HFFc6 (cell line): ENCODE measurements at regions not wholly inside any gene's neighbourhood (a gene's known extent, or its start where the extent isn't known, plus 50 kb on each side); places are given as distances from the start of the nearest gene placed in this dataset.

Experiments
- DNase-seq: peaks from one replicate; pipeline ENCODE4 v3.0.0-alpha.2; 2018
- H3K27ac Mint-ChIP-seq: 2 replicates; pipeline ENCODE4 v1.8.0; 2020; ENCODE audit warnings: mild to moderate bottlenecking, mixed read lengths
- H3K27me3 Mint-ChIP-seq: 2 replicates; pipeline ENCODE4 v1.8.0; 2021; ENCODE audit warnings: mild to moderate bottlenecking, moderate library complexity, mixed read lengths; ENCODE audit not compliant: insufficient read depth
- H3K36me3 Mint-ChIP-seq: 2 replicates; pipeline ENCODE4 v1.8.0; 2021; ENCODE audit warnings: low read depth, mixed read lengths
- H3K4me1 Mint-ChIP-seq: 2 replicates; pipeline ENCODE4 v1.8.0; 2020; ENCODE audit warnings: low read depth, mixed read lengths
- H3K4me3 Mint-ChIP-seq: 2 replicates; pipeline ENCODE4 v1.8.0; 2020; ENCODE audit warnings: mild to moderate bottlenecking, moderate library complexity, mixed read lengths
- H3K9me3 Mint-ChIP-seq: 2 replicates; pipeline ENCODE4 v1.8.0; 2020; ENCODE audit warnings: mild to moderate bottlenecking, mixed read lengths
- TF ChIP-seq, protein P1 (sequence below): fragments of 200-600 bp; sonication (generic); IDR thresholded peaks from 2 replicates; pipeline ENCODE4 v1.5.0; 2021; ENCODE audit warnings: antibody characterized with exemption, mild to moderate bottlenecking

DNA sequence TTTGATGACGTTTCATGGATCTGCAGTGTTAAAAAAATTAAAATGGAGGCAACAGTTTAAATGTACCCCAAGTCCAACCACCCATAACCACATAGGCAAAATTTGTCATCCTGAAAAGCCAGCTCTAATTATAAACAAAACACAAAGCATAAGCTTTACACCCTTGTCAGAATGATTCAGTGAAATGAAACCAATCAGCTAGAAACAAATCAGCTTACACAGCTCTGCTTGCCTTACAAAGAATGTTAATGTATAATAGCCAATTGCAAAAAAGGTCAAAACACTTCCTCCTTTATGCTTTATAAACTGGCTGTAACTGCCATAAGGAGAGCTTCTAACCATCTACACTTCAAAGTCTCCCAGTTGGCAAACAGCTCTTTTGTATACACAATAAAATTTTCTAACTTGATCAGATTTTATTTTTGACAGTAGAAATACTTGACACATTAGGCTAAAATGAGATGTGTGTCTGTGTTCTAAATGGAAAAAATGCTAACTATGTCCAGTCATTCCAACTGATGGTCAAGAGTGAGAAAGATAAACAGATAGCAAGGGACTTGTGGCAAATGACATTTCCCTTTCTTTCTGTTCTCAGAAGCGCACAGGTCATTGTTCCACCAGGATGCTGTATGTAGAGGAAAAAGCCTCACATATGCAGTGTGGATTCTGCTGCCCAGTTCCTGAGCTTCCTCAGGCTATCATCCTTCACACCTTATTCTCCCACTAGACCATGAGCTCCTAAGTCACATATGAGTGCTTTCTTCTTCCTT is 344.3 kb upstream of the ID4 start:
- Mint-ChIP-seq H3K27ac (no peak overlapping the region), H3K4me3 (no peak overlapping the region), H3K36me3 (no peaks in the 10 kb centered on the region), H3K9me3 (peaks cover 6% of the 10 kb centered on the region; the same call in 1 of the 2 replicates), H3K4me1 (no peaks in the 10 kb centered on the region), H3K27me3 (peaks cover 1% of the 10 kb centered on the region; the same call in 1 of the 2 replicates)
- TF ChIP-seq, protein P1, sequence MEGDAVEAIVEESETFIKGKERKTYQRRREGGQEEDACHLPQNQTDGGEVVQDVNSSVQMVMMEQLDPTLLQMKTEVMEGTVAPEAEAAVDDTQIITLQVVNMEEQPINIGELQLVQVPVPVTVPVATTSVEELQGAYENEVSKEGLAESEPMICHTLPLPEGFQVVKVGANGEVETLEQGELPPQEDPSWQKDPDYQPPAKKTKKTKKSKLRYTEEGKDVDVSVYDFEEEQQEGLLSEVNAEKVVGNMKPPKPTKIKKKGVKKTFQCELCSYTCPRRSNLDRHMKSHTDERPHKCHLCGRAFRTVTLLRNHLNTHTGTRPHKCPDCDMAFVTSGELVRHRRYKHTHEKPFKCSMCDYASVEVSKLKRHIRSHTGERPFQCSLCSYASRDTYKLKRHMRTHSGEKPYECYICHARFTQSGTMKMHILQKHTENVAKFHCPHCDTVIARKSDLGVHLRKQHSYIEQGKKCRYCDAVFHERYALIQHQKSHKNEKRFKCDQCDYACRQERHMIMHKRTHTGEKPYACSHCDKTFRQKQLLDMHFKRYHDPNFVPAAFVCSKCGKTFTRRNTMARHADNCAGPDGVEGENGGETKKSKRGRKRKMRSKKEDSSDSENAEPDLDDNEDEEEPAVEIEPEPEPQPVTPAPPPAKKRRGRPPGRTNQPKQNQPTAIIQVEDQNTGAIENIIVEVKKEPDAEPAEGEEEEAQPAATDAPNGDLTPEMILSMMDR: no peak
- DNase-seq: no peak

DNA sequence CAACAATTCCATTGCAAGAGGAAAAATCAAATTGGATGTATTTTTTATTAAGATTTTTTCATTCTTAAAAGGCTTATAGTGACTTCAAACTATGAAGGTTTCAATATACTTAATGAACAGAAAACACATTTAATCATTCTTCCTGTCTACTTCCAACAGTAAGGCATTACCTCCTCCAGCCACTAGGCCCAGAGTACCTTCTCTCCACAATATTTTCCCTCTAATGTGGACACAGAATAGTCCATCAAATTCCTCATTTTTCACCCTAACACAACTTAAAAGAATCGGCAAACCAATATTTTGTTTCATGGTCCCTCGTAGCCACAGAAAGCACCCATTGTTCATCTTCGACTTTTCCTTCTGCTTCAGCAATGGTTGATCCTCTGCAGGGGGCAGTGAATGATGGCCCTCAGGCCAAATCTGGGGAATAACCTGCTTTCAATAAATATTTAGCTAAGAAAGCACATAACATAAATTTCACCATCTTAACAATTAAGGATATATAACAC is 335.4 kb upstream of the ID4 start:
- Mint-ChIP-seq H3K9me3 (peaks cover 18% of the 10 kb centered on the region), H3K4me1 (no peaks in the 10 kb centered on the region), H3K27ac (no peak overlapping the region), H3K27me3 (peaks cover 5% of the 10 kb centered on the region), H3K4me3 (no peak overlapping the region), H3K36me3 (no peaks in the 10 kb centered on the region)
- TF ChIP-seq, protein P1: peak; percentile 35
- DNase-seq: no peak

DNA sequence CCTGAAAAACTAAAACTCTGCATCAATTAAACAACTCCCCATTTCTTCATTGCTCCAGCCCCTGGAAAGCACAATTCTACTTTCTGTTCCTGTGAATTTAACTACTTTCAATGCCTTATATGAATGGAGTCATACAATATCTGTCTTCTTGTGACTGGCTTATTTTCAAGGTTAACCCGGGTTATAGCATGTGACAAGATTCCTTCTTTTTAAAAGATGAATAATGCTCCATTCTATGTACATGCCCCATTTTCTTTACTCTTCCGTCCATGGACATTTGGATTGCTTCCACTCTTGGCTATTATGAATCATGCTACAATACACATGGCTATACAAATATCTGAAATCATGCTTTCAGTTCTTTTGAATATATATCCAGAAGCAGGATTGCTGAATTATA is 334.9 kb upstream of the ID4 start:
- Mint-ChIP-seq H3K27me3 (peaks cover 5% of the 10 kb centered on the region), H3K27ac (no peak overlapping the region), H3K9me3 (peaks cover 18% of the 10 kb centered on the region), H3K4me1 (no peaks in the 10 kb centered on the region), H3K36me3 (no peaks in the 10 kb centered on the region), H3K4me3 (no peak overlapping the region)
- TF ChIP-seq, protein P1: no peak
- DNase-seq: no peak

DNA sequence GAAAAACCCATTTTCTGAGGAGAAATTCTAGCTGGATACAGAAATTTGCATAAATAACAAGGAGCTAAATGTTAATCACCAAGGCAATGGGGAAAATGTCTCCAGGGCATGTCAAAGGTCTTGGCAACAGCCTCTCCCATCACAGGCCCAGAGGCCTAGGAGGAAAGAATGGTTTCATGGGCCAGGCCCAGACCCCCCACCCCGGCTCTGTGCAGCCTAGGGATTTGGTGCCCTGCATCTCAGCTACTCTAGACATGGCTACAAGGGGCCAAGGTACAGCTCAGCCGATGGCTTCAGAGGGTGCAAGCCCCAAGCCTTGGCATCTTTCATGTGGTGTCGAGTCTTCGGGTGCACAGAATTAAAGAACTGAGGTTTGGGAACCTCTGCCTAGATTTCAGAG is 321.2 kb upstream of the ID4 start:
- peaks cover 29% of the 10 kb centered on the region for H3K9me3 Mint-ChIP-seq
- no peaks in the 10 kb centered on the region for H3K4me1 Mint-ChIP-seq
- no peaks in the 10 kb centered on the region for H3K27me3 Mint-ChIP-seq
- no peak for DNase-seq
- peaks cover 16% of the 10 kb centered on the region for H3K36me3 Mint-ChIP-seq
- no peak overlapping the region for H3K4me3 Mint-ChIP-seq
- TF ChIP-seq, protein P1: no peak
- H3K27ac Mint-ChIP-seq: no peak overlapping the region

DNA sequence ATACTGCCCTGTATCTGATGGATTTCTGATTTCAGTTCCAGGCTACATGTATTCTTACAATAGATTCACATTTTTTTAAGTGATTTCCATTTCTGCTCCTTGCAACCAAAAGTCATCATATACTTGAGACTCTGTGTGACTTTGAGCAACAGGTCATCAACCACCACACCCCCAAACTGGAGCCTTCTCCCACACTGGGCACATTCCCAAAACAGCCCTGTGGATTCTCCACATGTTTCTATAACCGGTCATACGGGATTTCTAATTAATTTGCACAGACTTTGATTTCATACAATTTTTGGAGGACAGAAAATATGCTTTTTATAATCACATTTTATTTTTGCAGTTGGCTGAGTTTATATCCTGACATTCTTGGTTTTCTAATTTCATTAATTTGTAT is 317.2 kb upstream of the ID4 start:
- no peak for DNase-seq
- H3K36me3 Mint-ChIP-seq: peaks cover 7% of the 10 kb centered on the region
- H3K4me3 Mint-ChIP-seq: no peak overlapping the region
- no peaks in the 10 kb centered on the region for H3K27me3 Mint-ChIP-seq
- peaks cover 14% of the 10 kb centered on the region for H3K9me3 Mint-ChIP-seq
- H3K27ac Mint-ChIP-seq: no peak overlapping the region
- TF ChIP-seq, protein P1: no peak
- no peaks in the 10 kb centered on the region for H3K4me1 Mint-ChIP-seq
